ENCODE measurements at regions not wholly inside any gene's neighbourhood (a gene's known extent, or its start where the extent isn't known, plus 50 kb on each side); places are given as distances from the start of the nearest gene placed in this dataset.

DNA sequence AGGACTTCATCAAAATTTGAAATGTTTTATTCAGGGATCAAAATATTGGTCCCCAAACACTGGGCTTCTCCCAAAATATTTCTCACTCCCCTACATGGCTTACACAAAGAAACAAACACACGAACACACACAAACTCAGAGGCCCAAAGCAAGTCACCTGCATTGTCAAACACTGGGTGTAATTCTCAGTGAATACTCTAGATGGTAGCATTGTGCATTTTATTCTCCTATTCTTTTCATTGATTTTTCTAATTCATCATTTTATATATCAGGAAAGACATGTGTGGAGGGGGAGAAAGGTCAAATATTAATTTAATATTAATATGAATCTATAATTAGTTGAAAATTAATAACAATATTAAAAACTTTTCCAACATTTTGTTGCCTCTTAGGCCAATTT, 72.3 kb upstream of the TNMD start:
- TF ChIP-seq EZH2phosphoT487 (IDR thresholded peaks at IDR 0.05; ENCODE audit: low read length), result no peak
- no peak for TF ChIP-seq EZH2 (optimal IDR thresholded peaks at IDR 0.05; ENCODE audit: low read depth, low read length)
- TF ChIP-seq, protein P1, sequence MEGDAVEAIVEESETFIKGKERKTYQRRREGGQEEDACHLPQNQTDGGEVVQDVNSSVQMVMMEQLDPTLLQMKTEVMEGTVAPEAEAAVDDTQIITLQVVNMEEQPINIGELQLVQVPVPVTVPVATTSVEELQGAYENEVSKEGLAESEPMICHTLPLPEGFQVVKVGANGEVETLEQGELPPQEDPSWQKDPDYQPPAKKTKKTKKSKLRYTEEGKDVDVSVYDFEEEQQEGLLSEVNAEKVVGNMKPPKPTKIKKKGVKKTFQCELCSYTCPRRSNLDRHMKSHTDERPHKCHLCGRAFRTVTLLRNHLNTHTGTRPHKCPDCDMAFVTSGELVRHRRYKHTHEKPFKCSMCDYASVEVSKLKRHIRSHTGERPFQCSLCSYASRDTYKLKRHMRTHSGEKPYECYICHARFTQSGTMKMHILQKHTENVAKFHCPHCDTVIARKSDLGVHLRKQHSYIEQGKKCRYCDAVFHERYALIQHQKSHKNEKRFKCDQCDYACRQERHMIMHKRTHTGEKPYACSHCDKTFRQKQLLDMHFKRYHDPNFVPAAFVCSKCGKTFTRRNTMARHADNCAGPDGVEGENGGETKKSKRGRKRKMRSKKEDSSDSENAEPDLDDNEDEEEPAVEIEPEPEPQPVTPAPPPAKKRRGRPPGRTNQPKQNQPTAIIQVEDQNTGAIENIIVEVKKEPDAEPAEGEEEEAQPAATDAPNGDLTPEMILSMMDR (IDR thresholded peaks at IDR 0.05; ENCODE audit: low read length), result peak; percentile 49

All from MM.1S (cell line).